ENCODE measurements at regions not wholly inside any gene's neighbourhood (a gene's known extent, or its start where the extent isn't known, plus 50 kb on each side); places are given as distances from the start of the nearest gene placed in this dataset.
"Not testable (repeated sequence)": the region's sequence is repeated elsewhere in the genome, so short reads cannot be mapped to it uniquely, and the experiment has no call there.

GRCh38 chr14:83894568-83894967 is 1635.4 kb upstream of the FLRT2 start:
- ATAC-seq (replicated peaks in 1 of 2) (no peak), DNase-seq (no peak)
- H3K36me3 Mint-ChIP-seq (ENCODE audit: insufficient read depth in 2 of 2): no peaks in the 10 kb centered on the region
- peaks cover 4 to 5% of the 10 kb centered on the region in 2 donors for H3K9me3 Mint-ChIP-seq
- H3K27me3 Mint-ChIP-seq (ENCODE audit: low read depth): no peaks in the 10 kb centered on the region
- H3K4me1 Mint-ChIP-seq (ENCODE audit: low read depth): no peaks in the 10 kb centered on the region
- H3K4me3 Mint-ChIP-seq: no peak overlapping the region
- H3K27ac Mint-ChIP-seq: no peak overlapping the region

- not testable (repeated sequence) for H3K9me3 Mint-ChIP-seq; DNase-seq; ATAC-seq (replicated peaks in 1 of 2); H3K36me3 Mint-ChIP-seq (ENCODE audit: insufficient read depth in 2 of 2); H3K27me3 Mint-ChIP-seq (ENCODE audit: low read depth); H3K4me3 Mint-ChIP-seq; H3K4me1 Mint-ChIP-seq (ENCODE audit: low read depth); H3K27ac Mint-ChIP-seq
Observed at GRCh38 chr14:83898558-83898957, 1631.4 kb upstream of the FLRT2 start.

GRCh38 chr14:83899706-83900105 is 1630.2 kb upstream of the FLRT2 start:
- H3K36me3 Mint-ChIP-seq (ENCODE audit: insufficient read depth in 2 of 2): no peaks in the 10 kb centered on the region
- peaks cover 0 to 4% of the 10 kb centered on the region in 2 donors for H3K9me3 Mint-ChIP-seq
- no peaks in the 10 kb centered on the region for H3K27me3 Mint-ChIP-seq (ENCODE audit: low read depth)
- no peak for DNase-seq
- no peak overlapping the region for H3K4me3 Mint-ChIP-seq
- ATAC-seq (replicated peaks in 1 of 2): no peak
- no peak overlapping the region for H3K27ac Mint-ChIP-seq
- no peaks in the 10 kb centered on the region for H3K4me1 Mint-ChIP-seq (ENCODE audit: low read depth)

- no peak for ATAC-seq (replicated peaks in 1 of 2)
- Mint-ChIP-seq H3K4me1 (ENCODE audit: low read depth) (no peaks in the 10 kb centered on the region), H3K36me3 (ENCODE audit: insufficient read depth in 2 of 2) (no peaks in the 10 kb centered on the region), H3K9me3 (peaks cover 2 to 9% of the 10 kb centered on the region in 2 donors), H3K4me3 (no peak overlapping the region), H3K27ac (no peak overlapping the region), H3K27me3 (ENCODE audit: low read depth) (no peaks in the 10 kb centered on the region)
- DNase-seq: no peak
Observed at GRCh38 chr14:83905157-83905556, 1624.8 kb upstream of the FLRT2 start.

GRCh38 chr14:83908419-83908818 is 1621.5 kb upstream of the FLRT2 start:
- Mint-ChIP-seq H3K27ac (no peak overlapping the region), H3K27me3 (ENCODE audit: low read depth) (no peaks in the 10 kb centered on the region), H3K4me1 (ENCODE audit: low read depth) (no peaks in the 10 kb centered on the region), H3K4me3 (no peak overlapping the region), H3K36me3 (ENCODE audit: insufficient read depth in 2 of 2) (no peaks in the 10 kb centered on the region), H3K9me3 (peaks cover 6% of the 10 kb centered on the region in 2 donors)
- DNase-seq (no peak), ATAC-seq (replicated peaks in 1 of 2) (no peak)

GRCh38 chr14:83909507-83909906 is 1620.4 kb upstream of the FLRT2 start:
- Mint-ChIP-seq H3K4me3 (no peak overlapping the region), H3K27me3 (ENCODE audit: low read depth) (no peaks in the 10 kb centered on the region), H3K27ac (no peak overlapping the region), H3K36me3 (ENCODE audit: insufficient read depth in 2 of 2) (no peaks in the 10 kb centered on the region), H3K9me3 (peaks cover 6% of the 10 kb centered on the region in 2 donors), H3K4me1 (ENCODE audit: low read depth) (no peaks in the 10 kb centered on the region)
- ATAC-seq (replicated peaks in 1 of 2) (no peak), DNase-seq (no peak)

- DNase-seq (no peak), ATAC-seq (replicated peaks in 1 of 2) (no peak)
- no peak overlapping the region for H3K27ac Mint-ChIP-seq
- no peaks in the 10 kb centered on the region for H3K4me1 Mint-ChIP-seq (ENCODE audit: low read depth)
- no peaks in the 10 kb centered on the region for H3K27me3 Mint-ChIP-seq (ENCODE audit: low read depth)
- peaks cover 10 to 14% of the 10 kb centered on the region in 2 donors for H3K9me3 Mint-ChIP-seq
- H3K4me3 Mint-ChIP-seq: no peak overlapping the region
- H3K36me3 Mint-ChIP-seq (ENCODE audit: insufficient read depth in 2 of 2): no peaks in the 10 kb centered on the region
Observed at GRCh38 chr14:83912032-83912642, 1617.8 kb upstream of the FLRT2 start.

- Mint-ChIP-seq H3K9me3 (peaks cover 14 to 15% of the 10 kb centered on the region in 2 donors), H3K27me3 (ENCODE audit: low read depth) (no peaks in the 10 kb centered on the region), H3K4me1 (ENCODE audit: low read depth) (no peaks in the 10 kb centered on the region), H3K27ac (no peak overlapping the region), H3K36me3 (ENCODE audit: insufficient read depth in 2 of 2) (peaks cover 0 to 3% of the 10 kb centered on the region in 2 donors), H3K4me3 (no peak overlapping the region)
- ATAC-seq (replicated peaks in 1 of 2): no peak
- no peak for DNase-seq
Observed at GRCh38 chr14:83913476-83913875, 1616.5 kb upstream of the FLRT2 start.

- no peaks in the 10 kb centered on the region for H3K27me3 Mint-ChIP-seq (ENCODE audit: low read depth)
- H3K9me3 Mint-ChIP-seq: peaks cover 9 to 12% of the 10 kb centered on the region in 2 donors
- H3K36me3 Mint-ChIP-seq (ENCODE audit: insufficient read depth in 2 of 2): peaks cover 0 to 3% of the 10 kb centered on the region in 2 donors
Observed at GRCh38 chr14:83918546-83918945, 1611.4 kb upstream of the FLRT2 start.

GRCh38 chr14:83919675-83920074 is 1610.3 kb upstream of the FLRT2 start:
- DNase-seq; ATAC-seq (replicated peaks in 1 of 2); H3K27me3 Mint-ChIP-seq (ENCODE audit: low read depth); H3K36me3 Mint-ChIP-seq (ENCODE audit: insufficient read depth in 2 of 2); H3K4me1 Mint-ChIP-seq (ENCODE audit: low read depth); H3K4me3 Mint-ChIP-seq; H3K27ac Mint-ChIP-seq: not testable (repeated sequence)
- peaks cover 9 to 18% of the 10 kb centered on the region in 2 donors for H3K9me3 Mint-ChIP-seq

More at GRCh38 chr14:83918546-83918945, 1611.4 kb upstream of the FLRT2 start:
- DNase-seq (no peak), ATAC-seq (replicated peaks in 1 of 2) (no peak)
- H3K4me1 Mint-ChIP-seq (ENCODE audit: low read depth): no peaks in the 10 kb centered on the region
- no peak overlapping the region for H3K27ac Mint-ChIP-seq
- no peak overlapping the region for H3K4me3 Mint-ChIP-seq

- ATAC-seq (replicated peaks in 1 of 2) (no peak), DNase-seq (no peak)
- no peak overlapping the region for H3K27ac Mint-ChIP-seq
- no peaks in the 10 kb centered on the region for H3K36me3 Mint-ChIP-seq (ENCODE audit: insufficient read depth in 2 of 2)
- H3K4me1 Mint-ChIP-seq (ENCODE audit: low read depth): no peaks in the 10 kb centered on the region
- H3K27me3 Mint-ChIP-seq (ENCODE audit: low read depth): no peaks in the 10 kb centered on the region
- no peak overlapping the region for H3K4me3 Mint-ChIP-seq
- peaks cover 2 to 17% of the 10 kb centered on the region in 2 donors for H3K9me3 Mint-ChIP-seq
Observed at GRCh38 chr14:83923842-83924241, 1606.1 kb upstream of the FLRT2 start.

- Mint-ChIP-seq H3K4me1 (ENCODE audit: low read depth) (no peaks in the 10 kb centered on the region), H3K27me3 (ENCODE audit: low read depth) (no peaks in the 10 kb centered on the region), H3K27ac (no peak overlapping the region), H3K9me3 (peaks cover 0 to 19% of the 10 kb centered on the region in 2 donors), H3K36me3 (ENCODE audit: insufficient read depth in 2 of 2) (no peaks in the 10 kb centered on the region), H3K4me3 (no peak overlapping the region)
- ATAC-seq (replicated peaks in 1 of 2): no peak
- DNase-seq: no peak
Observed at GRCh38 chr14:83924259-83924658, 1605.7 kb upstream of the FLRT2 start.

- ATAC-seq (replicated peaks in 1 of 2): no peak
Observed at GRCh38 chr14:83940253-83940652, 1589.7 kb upstream of the FLRT2 start.

GRCh38 chr14:83958359-83958758 is 1571.6 kb upstream of the FLRT2 start:
- H3K4me3 Mint-ChIP-seq: no peak overlapping the region
- no peaks in the 10 kb centered on the region for H3K36me3 Mint-ChIP-seq (ENCODE audit: insufficient read depth in 2 of 2)
- ATAC-seq (replicated peaks in 1 of 2) (no peak), DNase-seq (no peak)
- H3K4me1 Mint-ChIP-seq (ENCODE audit: low read depth): no peaks in the 10 kb centered on the region
- H3K27me3 Mint-ChIP-seq (ENCODE audit: low read depth): no peaks in the 10 kb centered on the region
- H3K27ac Mint-ChIP-seq: no peak overlapping the region
- peaks cover 5 to 17% of the 10 kb centered on the region in 2 donors for H3K9me3 Mint-ChIP-seq

More at GRCh38 chr14:83940253-83940652, 1589.7 kb upstream of the FLRT2 start:
- Mint-ChIP-seq H3K27me3 (ENCODE audit: low read depth) (no peaks in the 10 kb centered on the region), H3K9me3 (peaks cover 17 to 22% of the 10 kb centered on the region in 2 donors), H3K4me1 (ENCODE audit: low read depth) (no peaks in the 10 kb centered on the region), H3K4me3 (no peak overlapping the region), H3K27ac (no peak overlapping the region), H3K36me3 (ENCODE audit: insufficient read depth in 2 of 2) (peaks cover 0 to 1% of the 10 kb centered on the region in 2 donors)
- no peak for DNase-seq

Data from activated T-cell treated with anti-CD3 and anti-CD28 coated beads, Interleukin-2, amount 50 U/mL, for 72 hours (primary cell).